ENCODE measurements at regions not wholly inside any gene's neighbourhood (a gene's known extent, or its start where the extent isn't known, plus 50 kb on each side); places are given as distances from the start of the nearest gene placed in this dataset.

DNA sequence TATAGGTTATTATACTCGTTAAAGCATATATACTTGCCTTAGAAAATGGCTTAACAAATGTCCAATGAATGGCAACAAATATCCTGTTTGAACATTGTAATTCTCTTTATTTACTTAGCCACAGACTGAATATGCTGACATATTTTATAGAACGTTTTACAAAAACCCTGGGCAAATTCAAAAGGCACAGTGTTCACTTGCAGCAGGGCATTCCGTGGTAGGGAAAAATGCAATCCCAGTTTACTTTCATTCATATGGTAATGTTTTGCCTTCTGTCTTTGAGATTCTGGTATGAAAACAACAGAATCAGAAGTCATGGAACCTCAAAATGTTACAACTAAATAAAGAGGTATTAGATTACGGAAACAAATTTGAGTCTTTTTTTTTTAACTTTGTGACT is 56.2 kb upstream of the MYCBP2 start:
- DNase-seq (ENCODE audit: low read depth in 1 of 2, low spot score in 1 of 2), result no peak

GRCh38 chr13:77381059-77381458 is 54.2 kb upstream of the MYCBP2 start:
- no peak for DNase-seq (ENCODE audit: low read depth in 1 of 2, low spot score in 1 of 2)

GRCh38 chr13:77379508-77379907 is 52.6 kb upstream of the MYCBP2 start:
- DNase-seq (ENCODE audit: low read depth in 1 of 2, low spot score in 1 of 2), result no peak

DNA sequence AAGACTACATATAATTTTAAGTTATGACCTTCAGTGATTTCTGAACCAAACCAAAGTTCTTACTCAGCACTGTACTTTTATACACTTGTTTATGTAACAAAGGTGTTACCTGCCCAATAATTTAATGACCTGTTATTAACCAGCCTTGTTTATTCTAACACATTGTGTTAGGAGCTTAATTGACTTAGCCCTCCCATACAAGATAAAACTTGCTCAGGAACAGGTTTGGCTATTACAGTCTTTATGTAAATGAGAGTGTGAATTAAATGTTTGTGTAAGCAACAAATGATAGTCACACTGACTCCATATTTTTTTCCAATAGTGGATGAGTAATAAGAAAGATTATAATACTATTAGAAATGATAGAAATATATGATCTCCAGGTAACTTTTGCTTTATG is 51.8 kb upstream of the MYCBP2 start:
- DNase-seq (ENCODE audit: low read depth in 1 of 2, low spot score in 1 of 2), result no peak

DNA sequence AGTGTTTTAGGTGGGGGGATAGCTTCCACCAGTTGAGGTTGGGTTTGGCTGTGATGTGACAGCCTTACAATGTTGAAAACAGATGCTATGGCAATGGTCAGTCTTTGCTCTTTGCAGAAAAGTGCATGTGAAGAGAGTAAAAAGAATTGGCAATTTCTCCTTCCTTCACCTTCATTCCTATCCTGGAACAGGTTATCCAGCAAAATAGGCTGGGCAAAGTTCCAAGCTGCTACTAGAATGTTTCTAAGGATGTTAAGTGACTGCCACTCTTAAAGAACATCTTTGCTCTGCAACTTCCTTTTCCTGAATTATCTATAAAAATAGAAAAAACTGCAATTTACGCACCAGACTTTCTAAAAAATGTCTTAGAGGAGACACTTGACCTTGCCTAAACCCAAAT is 50.1 kb upstream of the MYCBP2 start:
- DNase-seq (ENCODE audit: low read depth in 1 of 2, low spot score in 1 of 2), result no peak
